H1 (cell line): ENCODE measurements at regions not wholly inside any gene's neighbourhood (a gene's known extent, or its start where the extent isn't known, plus 50 kb on each side); places are given as distances from the start of the nearest gene placed in this dataset.

Source experiments
- CTCF ChIA-PET: fragments of 300-600 bp; sonication (Branson Sonifier 250); formaldehyde crosslinking; loops from one replicate; lab custom pipeline; 2021; ENCODE audit not compliant: partially characterized antibody; lab: Charles Lee
- POLR2A ChIA-PET: fragments of 300-600 bp; sonication (Branson Sonifier 250); formaldehyde crosslinking; loops from one replicate; lab custom pipeline; 2021; ENCODE audit warnings: inconsistent platforms; ENCODE audit not compliant: partially characterized antibody; lab: Charles Lee
- DNase-seq, 2 experiments: peaks; one replicate each; pipeline versions ENCODE4 v3.0.0 to v3.0.0-alpha.2; 2010 to 2022; ENCODE audit warnings: low spot score in 2 of 2, low read depth in 1 of 2, mixed read lengths in 1 of 2
- FAIRE-seq: peaks from 2 replicates; lab custom pipeline; 2011; peaks lifted over from hg19 to GRCh38; lab: Jason Lieb, UNC
- H2AFZ ChIP-seq: 2 replicates; pipeline ENCODE4 v1.8.1; 2012; ENCODE audit warnings: low read length, inconsistent platforms
- H2AK5ac ChIP-seq: 2 replicates; pipeline ENCODE4 v1.6.1; 2013; ENCODE audit warnings: low read depth, low read length
- H2BK120ac ChIP-seq: replicated peaks from 2 replicates; pipeline ENCODE3; 2013; ENCODE audit warnings: low read depth, low read length, inconsistent platforms
- H2BK12ac ChIP-seq: 2 replicates; pipeline ENCODE4 v1.6.1; 2013; ENCODE audit warnings: low read depth, low read length
- H2BK15ac ChIP-seq: 2 replicates; pipeline ENCODE4 v1.6.1; 2013; ENCODE audit warnings: low read length
- H2BK20ac ChIP-seq: 2 replicates; pipeline ENCODE4 v1.6.1; 2013; ENCODE audit warnings: low read length
- H2BK5ac ChIP-seq: 2 replicates; pipeline ENCODE4 v1.6.1; 2013; ENCODE audit warnings: low read depth, low read length
- H3K14ac ChIP-seq: 2 replicates; pipeline ENCODE4 v1.6.1; 2013; ENCODE audit warnings: inconsistent platforms; ENCODE audit not compliant: insufficient read length
- H3K18ac ChIP-seq: 2 replicates; pipeline ENCODE4 v1.6.1; 2013; ENCODE audit warnings: low read length; ENCODE audit errors: extremely low read depth
- H3K23ac ChIP-seq: 2 replicates; pipeline ENCODE4 v1.6.1; 2013; ENCODE audit warnings: inconsistent platforms; ENCODE audit not compliant: insufficient read length
- H3K23me2 ChIP-seq: 2 replicates; pipeline ENCODE4 v1.6.1; 2013; ENCODE audit warnings: low read depth, low read length
- H3K27ac ChIP-seq: 2 replicates; pipeline ENCODE4 v1.6.1; 2011; ENCODE audit warnings: low read depth, low read length, inconsistent platforms
- H3K27me3 ChIP-seq, 4 experiments: replicated peaks in 1 of 4; 1 replicate in 1 of 4; 2 replicates in 3 of 4; pipeline versions ENCODE4 v1.6.1 to v1.8.1; 2011 to 2013; ENCODE audit warnings: low read length in 3 of 4, mild to moderate bottlenecking in 3 of 4, inconsistent platforms in 2 of 4, mixed read lengths in 2 of 4, moderate library complexity in 1 of 4; ENCODE audit not compliant: control insufficient read depth in 3 of 4, insufficient read depth in 3 of 4; ENCODE audit errors: extremely low read depth in 1 of 4
- H3K36me3 ChIP-seq, 4 experiments: 2 replicates each; pipeline versions ENCODE4 v1.6.1 to v1.8.1; 2011 to 2013; ENCODE audit warnings: mild to moderate bottlenecking in 4 of 4, low read length in 3 of 4, moderate library complexity in 2 of 4, control low read depth in 1 of 4, inconsistent platforms in 1 of 4; ENCODE audit not compliant: insufficient read depth in 4 of 4, control insufficient read depth in 2 of 4
- H3K4ac ChIP-seq: replicated peaks from 2 replicates; pipeline ENCODE3; 2013; ENCODE audit warnings: low read length, low read depth, mixed read lengths, inconsistent platforms; ENCODE audit not compliant: insufficient read length
- H3K4me1 ChIP-seq, 4 experiments: replicated peaks in 1 of 4; 1 replicate in 1 of 4; 2 replicates in 3 of 4; pipeline versions ENCODE4 v1.6.1 to v1.8.1; 2011 to 2013; ENCODE audit warnings: low read length in 3 of 4, inconsistent platforms in 2 of 4, mixed read lengths in 1 of 4; ENCODE audit not compliant: insufficient read depth in 4 of 4, control insufficient read depth in 3 of 4
- H3K4me2 ChIP-seq, 2 experiments: 2 replicates each; pipeline versions ENCODE4 v1.6.1 to v1.8.1; 2011 to 2013; ENCODE audit warnings: low read depth in 2 of 2, low read length in 2 of 2, control low read depth in 1 of 2, inconsistent platforms in 1 of 2, mild to moderate bottlenecking in 1 of 2; ENCODE audit not compliant: insufficient read depth in 1 of 2
- H3K4me3 ChIP-seq, 4 experiments: fragments of 200-600, 300-600 bp in 1 of 4; sonication (generic), shearing (Covaris generic), sonication (Bioruptor Twin) in 1 of 4; 2 replicates each; pipeline versions ENCODE4 v1.5.1 to v1.8.1; 2011 to 2016; ENCODE audit warnings: low read length in 4 of 4, low read depth in 3 of 4, control low read depth in 2 of 4, inconsistent platforms in 2 of 4, mild to moderate bottlenecking in 2 of 4, mixed read lengths in 1 of 4, moderate library complexity in 1 of 4; ENCODE audit not compliant: insufficient read depth in 2 of 4; ENCODE audit errors: extremely low read depth in 1 of 4
- H3K56ac ChIP-seq: replicated peaks from 2 replicates; pipeline ENCODE3; 2013; ENCODE audit warnings: low read depth, mild to moderate bottlenecking, mixed read lengths, low read length, inconsistent platforms; ENCODE audit not compliant: insufficient read length
- H3K79me1 ChIP-seq: 2 replicates; pipeline ENCODE4 v1.6.1; 2013; ENCODE audit warnings: low read depth, low read length, control low read depth
- H3K79me2 ChIP-seq, 2 experiments: 2 replicates each; pipeline versions ENCODE4 v1.6.1 to v1.8.1; 2012 to 2013; ENCODE audit warnings: low read length in 2 of 2, mild to moderate bottlenecking in 2 of 2, inconsistent platforms in 1 of 2; ENCODE audit not compliant: insufficient read depth in 2 of 2, control insufficient read depth in 1 of 2
- H3K9ac ChIP-seq, 4 experiments: replicated peaks in 1 of 4; 1 replicate in 1 of 4; 2 replicates in 3 of 4; pipeline versions ENCODE4 v1.6.1 to v1.8.1; 2011 to 2013; ENCODE audit warnings: low read depth in 3 of 4, low read length in 3 of 4, control low read depth in 2 of 4, mild to moderate bottlenecking in 2 of 4, moderate library complexity in 2 of 4, inconsistent platforms in 1 of 4; ENCODE audit errors: extremely low read depth in 1 of 4
- H3K9me3 ChIP-seq, 2 experiments: 2 replicates each; pipeline versions ENCODE4 v1.6.1 to v1.8.1; 2012 to 2013; ENCODE audit warnings: mild to moderate bottlenecking in 2 of 2, moderate library complexity in 2 of 2, control low read depth in 1 of 2, inconsistent platforms in 1 of 2, low read depth in 1 of 2, low read length in 1 of 2, mixed read lengths in 1 of 2; ENCODE audit not compliant: insufficient read depth in 2 of 2
- H4K20me1 ChIP-seq, 2 experiments: replicated peaks in 1 of 2; 2 replicates each; pipeline versions ENCODE3 to v1.8.1; 2011 to 2013; ENCODE audit warnings: inconsistent platforms in 2 of 2, low read length in 2 of 2, mild to moderate bottlenecking in 1 of 2; ENCODE audit not compliant: insufficient read depth in 2 of 2, control insufficient read depth in 1 of 2
- H4K5ac ChIP-seq: 2 replicates; pipeline ENCODE4 v1.6.1; 2013; ENCODE audit warnings: low read length, low read depth, mixed read lengths, inconsistent platforms; ENCODE audit not compliant: insufficient read length
- H4K8ac ChIP-seq: 2 replicates; pipeline ENCODE4 v1.8.0; 2013; ENCODE audit warnings: mild to moderate bottlenecking, moderate library complexity, low read length, inconsistent platforms; ENCODE audit not compliant: insufficient read depth; ENCODE audit errors: extremely low read depth
- H4K91ac ChIP-seq: replicated peaks from 2 replicates; pipeline ENCODE3; 2013; ENCODE audit warnings: low read length, mixed read lengths, inconsistent platforms; ENCODE audit not compliant: insufficient read length
- CHD2 ChIP-seq: IDR thresholded peaks from 2 replicates; pipeline ENCODE4 v1.6.1; 2012; ENCODE audit warnings: low read length, improper control_type of control experiment
- EGR1 ChIP-seq: IDR thresholded peaks from 2 replicates; pipeline ENCODE4 v1.6.1; 2011; ENCODE audit warnings: low read depth, low read length, borderline replicate concordance
- KDM5A ChIP-seq: fragments of 200-600 bp; IDR thresholded peaks from 2 replicates; pipeline ENCODE4 v1.7.1; 2012; ENCODE audit warnings: mild to moderate bottlenecking, low read length, inconsistent platforms, mixed read lengths
- SP4 ChIP-seq: IDR thresholded peaks from 2 replicates; pipeline ENCODE4 v1.6.1; 2012; ENCODE audit warnings: low read length, inconsistent platforms
- WGBS, 2 experiments: shearing (Covaris generic) in 1 of 2; methylation state at CpG; one replicate each; pipeline versions ENCODE4 v1.1.6 to v1.1.7; 2013 to 2015; ENCODE audit warnings: low lambda C conversion rate in 2 of 2, mixed read lengths in 2 of 2, inconsistent platforms in 1 of 2, low coverage in 1 of 2, missing lambda C conversion rate in 1 of 2; ENCODE audit not compliant: insufficient replicate concordance in 2 of 2, insufficient coverage in 1 of 2, insufficient read length in 1 of 2; ENCODE audit errors: extremely low coverage in 1 of 2, missing lambda C conversion rate in 1 of 2; 5-methylcytosine and 5-hydroxymethylcytosine counted together

DNA sequence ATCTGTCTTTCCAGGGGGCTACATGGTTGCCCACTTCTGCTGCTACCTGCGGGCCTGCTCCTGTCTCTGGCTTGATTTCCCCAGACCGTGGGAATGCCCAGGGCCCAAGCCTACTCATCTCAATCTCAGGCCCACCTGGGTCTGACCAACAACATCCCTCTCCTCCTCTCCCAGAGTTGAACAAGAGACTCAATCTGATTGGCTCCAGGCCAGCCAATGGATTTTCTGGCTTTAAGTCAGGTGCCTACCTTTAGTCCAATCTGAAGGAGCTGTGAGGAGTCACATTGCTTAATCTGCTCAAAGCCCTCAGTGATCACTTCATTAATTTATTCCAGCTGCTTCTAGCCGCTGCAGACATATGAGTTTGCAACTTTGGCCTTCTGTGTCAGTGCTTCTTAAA is 162.4 kb upstream of the KCNG1 start:
- no peak overlapping the region for H2BK120ac ChIP-seq
- no peaks in the 10 kb centered on the region for H3K23me2 ChIP-seq
- H3K27ac ChIP-seq, result no peak overlapping the region
- no peaks in the 10 kb centered on the region for H3K79me1 ChIP-seq
- H3K56ac ChIP-seq, result no peak overlapping the region
- H2BK12ac ChIP-seq, result no peak overlapping the region
- WGBS, 2 experiments, result 100% methylated on average over 3 of the region's 3 CpGs; no CpG with 5 or more reads in 1 of the 2 experiments
- H2BK20ac ChIP-seq, result no peak overlapping the region
- H3K27me3 ChIP-seq, result no peaks in the 10 kb centered on the region
- H3K14ac ChIP-seq, result no peak overlapping the region
- no peak overlapping the region for H3K4ac ChIP-seq
- no peak overlapping the region for H3K4me2 ChIP-seq
- no peak for FAIRE-seq
- H4K20me1 ChIP-seq, result no peaks in the 10 kb centered on the region
- ChIA-PET POLR2A (interaction anchor here (1.1 kb wide), 1 partner anchor 37 kb away, joined by 3 read pairs; no protein-coding TSS in a partner anchor), CTCF (interaction anchor here (0.5 to 1.0 kb wide), 2 partner anchors 11 to 177 kb away, joined by 3 read pairs; no protein-coding TSS in a partner anchor)
- 0 out of 2 replicates have a peak overlapping the region, but pooled peaks have one; percentile 36 for H2AFZ ChIP-seq
- no peak overlapping the region for H2BK5ac ChIP-seq
- no peaks in the 10 kb centered on the region for H3K9me3 ChIP-seq
- no peak overlapping the region for H2AK5ac ChIP-seq
- no peak overlapping the region for H3K9ac ChIP-seq
- no peak overlapping the region for H2BK15ac ChIP-seq
- no peaks in the 10 kb centered on the region for H3K36me3 ChIP-seq
- no peaks in the 10 kb centered on the region for H3K79me2 ChIP-seq
- H3K18ac ChIP-seq, result no peak overlapping the region
- H3K23ac ChIP-seq, result no peak overlapping the region
- no peak for TF ChIP-seq EGR1
- no peak for TF ChIP-seq SP4
- no peak for TF ChIP-seq CHD2
- no peak for TF ChIP-seq KDM5A
- no peak overlapping the region for H3K4me3 ChIP-seq
- H3K4me1 ChIP-seq, result peaks cover 0 to 3% (median 0%) of the 10 kb centered on the region in 4 experiments; a peak in 1 of 7 replicates
- no peak overlapping the region for H4K5ac ChIP-seq
- no peak overlapping the region for H4K91ac ChIP-seq
- DNase-seq, result no peak
- no peak overlapping the region for H4K8ac ChIP-seq
